Upper lobe of left lung (tissue), 4 donors: ENCODE measurements at regions not wholly inside any gene's neighbourhood (a gene's known extent, or its start where the extent isn't known, plus 50 kb on each side); places are given as distances from the start of the nearest gene placed in this dataset.

Experiments used
- EP300 ChIP-seq, 4 donors: sonication (generic); formaldehyde crosslinking; IDR thresholded peaks; one replicate each; pipeline ENCODE4 v1.5.1; 2017; ENCODE audit warnings: antibody characterized with exemption in 4 of 4, control low read depth in 2 of 4
- POLR2A ChIP-seq, 4 donors: fragments of 450-650 bp; IDR thresholded peaks; one replicate each; pipeline ENCODE4 v1.5.1; 2016 to 2017; ENCODE audit warnings: antibody characterized with exemption in 4 of 4, mild to moderate bottlenecking in 2 of 4
- POLR2AphosphoS5 ChIP-seq, 2 donors: sonication (generic); formaldehyde crosslinking; IDR thresholded peaks; one replicate each; pipeline ENCODE4 v1.5.1; 2017; ENCODE audit warnings: antibody characterized with exemption in 2 of 2
- TF ChIP-seq, protein P1 (sequence below), 6 experiments: fragments of 450-650 bp in 4 of 6; fragments of 200-600 bp in 2 of 6; sonication (generic) in 2 of 6; IDR thresholded peaks; one replicate each; pipeline ENCODE4 v1.5.1; 2016 to 2019; ENCODE audit warnings: antibody characterized with exemption in 6 of 6

DNA sequence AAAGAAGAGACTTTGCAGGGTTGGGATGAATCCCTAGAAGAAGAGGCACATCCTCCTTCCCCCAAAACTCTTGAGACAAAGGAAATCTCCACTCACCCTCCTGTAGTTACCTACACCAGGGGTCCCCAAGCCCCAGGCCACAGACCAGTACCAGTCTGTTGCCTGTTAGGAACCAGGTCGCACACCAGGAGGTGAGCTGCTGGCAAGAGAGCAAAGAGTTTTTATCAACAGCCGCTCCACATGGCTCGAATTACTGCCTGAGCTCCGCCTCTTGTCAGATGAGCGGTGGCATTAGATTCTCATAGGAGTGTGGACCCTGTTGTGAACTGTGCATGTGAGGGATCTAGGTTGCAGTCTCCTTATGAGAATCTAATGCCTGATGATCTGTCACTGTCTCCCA is 98.9 kb downstream of the CCT6B start:
- TF ChIP-seq, protein P1, sequence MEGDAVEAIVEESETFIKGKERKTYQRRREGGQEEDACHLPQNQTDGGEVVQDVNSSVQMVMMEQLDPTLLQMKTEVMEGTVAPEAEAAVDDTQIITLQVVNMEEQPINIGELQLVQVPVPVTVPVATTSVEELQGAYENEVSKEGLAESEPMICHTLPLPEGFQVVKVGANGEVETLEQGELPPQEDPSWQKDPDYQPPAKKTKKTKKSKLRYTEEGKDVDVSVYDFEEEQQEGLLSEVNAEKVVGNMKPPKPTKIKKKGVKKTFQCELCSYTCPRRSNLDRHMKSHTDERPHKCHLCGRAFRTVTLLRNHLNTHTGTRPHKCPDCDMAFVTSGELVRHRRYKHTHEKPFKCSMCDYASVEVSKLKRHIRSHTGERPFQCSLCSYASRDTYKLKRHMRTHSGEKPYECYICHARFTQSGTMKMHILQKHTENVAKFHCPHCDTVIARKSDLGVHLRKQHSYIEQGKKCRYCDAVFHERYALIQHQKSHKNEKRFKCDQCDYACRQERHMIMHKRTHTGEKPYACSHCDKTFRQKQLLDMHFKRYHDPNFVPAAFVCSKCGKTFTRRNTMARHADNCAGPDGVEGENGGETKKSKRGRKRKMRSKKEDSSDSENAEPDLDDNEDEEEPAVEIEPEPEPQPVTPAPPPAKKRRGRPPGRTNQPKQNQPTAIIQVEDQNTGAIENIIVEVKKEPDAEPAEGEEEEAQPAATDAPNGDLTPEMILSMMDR (IDR thresholded peaks at IDR 0.05): no peak
- TF ChIP-seq POLR2A (IDR thresholded peaks at IDR 0.05) (no peak), EP300 (IDR thresholded peaks at IDR 0.05) (no peak), POLR2AphosphoS5 (IDR thresholded peaks at IDR 0.05) (no peak)
